ENCODE measurements at regions not wholly inside any gene's neighbourhood (a gene's known extent, or its start where the extent isn't known, plus 50 kb on each side); places are given as distances from the start of the nearest gene placed in this dataset.

- TF ChIP-seq CTCF (IDR thresholded peaks at IDR 0.05; ENCODE audit: insufficient read depth, low read depth, low read length), result no peak
- no peak overlapping the region for H3K4me3 ChIP-seq (ENCODE audit: low read depth, low read length)
- no peak for DNase-seq (ENCODE audit: low read depth)
Measured at GRCh38 chr7:9204571-9204970, 771.2 kb downstream of the NXPH1 start.

GRCh38 chr7:9210114-9210513, 776.7 kb downstream of the NXPH1 start:
- DNase-seq (ENCODE audit: low read depth), result no peak
- no peak overlapping the region for H3K4me3 ChIP-seq (ENCODE audit: low read depth, low read length)
- no peak for TF ChIP-seq CTCF (IDR thresholded peaks at IDR 0.05; ENCODE audit: insufficient read depth, low read depth, low read length)

- no peak for TF ChIP-seq CTCF (IDR thresholded peaks at IDR 0.05; ENCODE audit: insufficient read depth, low read depth, low read length)
- H3K4me3 ChIP-seq (ENCODE audit: low read depth, low read length), result no peak overlapping the region
- no peak for DNase-seq (ENCODE audit: low read depth)
Measured at GRCh38 chr7:9217204-9217603, 783.8 kb downstream of the NXPH1 start.

GRCh38 chr7:9226500-9226899, 793.1 kb downstream of the NXPH1 start:
- no peak for TF ChIP-seq CTCF (IDR thresholded peaks at IDR 0.05; ENCODE audit: insufficient read depth, low read depth, low read length)
- H3K4me3 ChIP-seq (ENCODE audit: low read depth, low read length), result no peak overlapping the region
- DNase-seq (ENCODE audit: low read depth), result no peak

GRCh38 chr7:9231630-9232121, 798.3 kb downstream of the NXPH1 start:
- H3K4me3 ChIP-seq (ENCODE audit: low read depth, low read length), result no peak overlapping the region
- DNase-seq (ENCODE audit: low read depth), result no peak

GRCh38 chr7:9240001-9240400, 806.6 kb downstream of the NXPH1 start:
- H3K4me3 ChIP-seq (ENCODE audit: low read depth, low read length), result no peak overlapping the region
- no peak for DNase-seq (ENCODE audit: low read depth)
- TF ChIP-seq CTCF (IDR thresholded peaks at IDR 0.05; ENCODE audit: insufficient read depth, low read depth, low read length), result no peak

More at GRCh38 chr7:9231630-9232121, 798.3 kb downstream of the NXPH1 start:
- TF ChIP-seq CTCF (IDR thresholded peaks at IDR 0.05; ENCODE audit: insufficient read depth, low read depth, low read length), result no peak

GRCh38 chr7:9241826-9242225, 808.4 kb downstream of the NXPH1 start:
- no peak for DNase-seq (ENCODE audit: low read depth)
- no peak overlapping the region for H3K4me3 ChIP-seq (ENCODE audit: low read depth, low read length)
- TF ChIP-seq CTCF (IDR thresholded peaks at IDR 0.05; ENCODE audit: insufficient read depth, low read depth, low read length), result no peak
